Daoy (cell line): ENCODE measurements at regions not wholly inside any gene's neighbourhood (a gene's known extent, or its start where the extent isn't known, plus 50 kb on each side); places are given as distances from the start of the nearest gene placed in this dataset.
A peak's percentile ranks its signal among the peaks of the same experiment; 100 is the strongest.

Experiments
- DNase-seq: peaks from one replicate; pipeline ENCODE4 v3.0.0-alpha.2; 2015; ENCODE audit warnings: low read depth

DNA sequence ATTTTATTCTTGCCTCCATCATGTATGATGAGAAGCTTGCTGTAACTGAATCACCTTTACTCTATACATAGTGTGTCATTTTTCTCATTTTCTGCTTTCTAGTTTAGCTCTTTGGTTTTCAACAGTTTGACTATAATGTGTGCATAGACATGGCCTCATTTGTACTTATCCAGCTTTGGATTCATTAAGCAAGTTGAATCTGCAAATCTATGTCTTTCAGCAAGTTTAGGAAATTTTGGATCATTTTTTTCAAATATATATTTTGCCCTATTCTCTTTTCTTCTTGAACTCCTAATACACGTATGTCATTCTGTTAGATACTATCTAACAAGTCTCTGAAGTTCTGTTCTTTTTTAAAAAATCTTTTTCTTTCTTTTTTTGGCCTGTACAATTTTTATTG lies 57.8 kb downstream of the PRLHR start:
- no peak for DNase-seq

GRCh38 chr10:118534136-118534535 lies 61.3 kb downstream of the PRLHR start:
- DNase-seq, result no peak

- DNase-seq, result peak; percentile 43
Measured at GRCh38 chr10:118531105-118531852, 64.2 kb downstream of the PRLHR start.

- no peak for DNase-seq
Measured at GRCh38 chr10:118528426-118528825, 67.0 kb downstream of the PRLHR start.

- no peak for DNase-seq
Measured at GRCh38 chr10:118523775-118524174, 71.7 kb downstream of the PRLHR start.

DNA sequence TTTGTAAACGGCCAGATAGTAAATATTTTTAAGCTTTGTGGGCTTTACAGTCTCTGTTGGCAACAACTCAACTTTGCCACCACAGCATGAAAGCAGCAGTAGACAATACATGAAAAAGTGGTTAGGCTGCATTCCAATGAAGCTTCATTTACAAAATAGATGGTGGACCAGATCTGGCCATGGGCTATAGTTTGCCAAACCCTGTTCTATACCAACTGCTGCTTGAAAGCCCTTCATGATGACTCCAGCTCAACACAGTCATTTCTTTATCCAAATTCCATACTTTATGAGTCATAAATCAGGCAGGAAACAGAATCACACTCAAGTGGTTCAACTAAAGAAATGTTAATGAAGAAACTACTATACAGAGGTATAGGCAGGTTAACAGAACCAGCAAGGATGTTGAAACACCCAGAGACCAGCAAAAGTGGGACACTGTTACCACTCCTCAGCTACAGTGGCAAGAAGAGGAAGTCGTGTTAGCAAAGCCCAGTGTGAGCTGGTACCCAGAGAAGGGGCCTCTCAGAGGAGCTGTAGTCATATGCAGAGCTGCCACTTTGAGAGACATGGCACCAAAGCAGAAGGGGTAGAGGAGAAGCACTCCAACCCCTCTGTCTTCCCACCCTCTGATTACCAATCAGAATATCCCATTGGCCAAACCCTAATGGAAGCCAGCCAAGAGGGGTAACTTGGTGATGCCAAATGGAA lies 72.5 kb downstream of the PRLHR start:
- peak; percentile 33 for DNase-seq

DNA sequence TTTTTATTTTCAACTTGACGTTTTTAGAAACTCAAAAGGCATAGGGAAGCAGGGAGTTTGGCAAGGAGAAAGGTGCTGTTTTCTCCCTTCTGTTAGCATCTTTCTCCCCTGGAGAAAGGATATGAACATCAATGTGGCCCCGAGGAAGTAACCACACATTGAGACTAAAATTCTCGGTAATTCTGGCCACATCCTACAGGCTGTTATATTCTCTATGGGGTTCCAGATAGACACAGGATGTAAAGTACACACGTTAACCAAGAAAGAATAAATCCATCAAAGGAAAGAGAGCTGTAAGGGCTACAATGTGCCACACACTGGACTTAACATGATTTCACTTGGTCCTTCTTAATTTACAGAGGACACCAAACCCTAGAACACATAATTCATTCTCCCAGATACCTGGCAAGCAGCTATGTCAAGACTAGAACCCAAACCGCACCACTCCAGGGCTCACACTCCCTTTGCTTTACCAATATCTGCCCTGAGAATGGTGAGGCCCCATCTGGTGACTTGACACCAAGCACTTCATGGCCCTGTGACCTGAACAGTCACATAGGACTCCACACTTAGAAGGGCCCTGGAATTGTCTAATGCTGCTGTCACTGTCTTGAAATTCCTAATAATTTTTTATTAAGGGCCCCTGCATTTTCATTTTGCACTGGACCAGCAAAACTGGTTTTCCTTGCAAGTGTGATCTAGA lies 73.9 kb downstream of the PRLHR start:
- no peak for DNase-seq

- no peak for DNase-seq
Measured at GRCh38 chr10:118520116-118520742, 75.2 kb downstream of the PRLHR start.

GRCh38 chr10:118518095-118518494 lies 77.4 kb downstream of the PRLHR start:
- no peak for DNase-seq

DNA sequence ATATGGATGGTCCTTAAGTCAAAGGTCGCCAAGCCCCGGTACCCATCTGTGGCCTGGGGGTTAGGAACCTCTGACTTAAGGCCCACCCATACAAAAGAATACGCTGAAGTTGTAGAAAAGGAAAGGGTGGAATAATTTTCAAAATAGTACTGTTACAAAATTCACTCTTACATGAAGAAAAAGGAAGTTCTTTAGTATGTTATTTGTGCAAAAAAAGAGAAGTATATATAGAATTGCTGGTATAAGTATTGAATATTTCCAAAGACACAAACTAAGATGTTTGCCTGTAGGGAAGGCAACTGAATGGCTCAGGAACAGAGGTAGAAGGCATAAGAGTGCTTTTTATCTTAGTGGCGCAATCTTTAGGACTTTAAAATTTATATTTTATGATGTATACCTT lies 78.7 kb downstream of the PRLHR start:
- no peak for DNase-seq

DNA sequence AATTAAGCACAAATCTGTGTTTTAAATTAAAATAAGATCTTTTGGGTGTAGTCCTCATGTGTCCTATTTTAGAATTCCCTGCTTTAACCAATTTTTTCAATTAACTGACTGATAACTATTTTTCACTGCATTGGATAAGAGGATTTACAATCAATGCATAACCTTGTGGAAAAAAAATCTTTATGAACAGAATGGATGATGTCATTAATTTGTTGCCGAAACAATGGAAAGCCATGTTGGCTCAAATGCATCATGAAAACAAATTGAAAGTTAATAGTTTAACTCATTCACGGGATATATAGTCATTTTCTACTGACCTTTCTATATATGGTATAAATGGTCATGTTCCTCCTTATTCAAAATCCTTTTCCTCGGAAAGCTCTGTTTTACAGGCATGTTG lies 82.3 kb downstream of the PRLHR start:
- no peak for DNase-seq

- DNase-seq, result no peak
Measured at GRCh38 chr10:118511711-118512110, 83.7 kb downstream of the PRLHR start.

DNA sequence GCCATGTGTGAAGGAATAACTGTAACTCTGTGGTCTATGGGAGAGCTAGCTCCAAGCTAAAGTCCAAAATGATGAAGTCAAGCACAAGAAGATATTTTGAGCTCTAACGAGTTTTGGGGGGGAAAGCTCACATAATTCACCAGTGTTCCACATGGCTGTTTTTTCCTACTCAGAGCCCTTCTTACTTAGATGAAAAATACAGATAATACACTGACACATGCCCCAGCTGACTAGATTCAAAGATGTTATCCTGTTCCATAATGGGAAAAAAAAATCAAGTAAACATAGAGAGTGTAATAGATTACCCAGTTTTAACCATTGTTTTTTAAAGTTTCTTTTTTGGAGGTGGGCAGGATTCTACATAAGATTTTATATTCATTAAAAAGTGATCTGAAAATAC lies 86.6 kb downstream of the PRLHR start:
- no peak for DNase-seq

GRCh38 chr10:118508355-118508754 lies 87.1 kb downstream of the PRLHR start:
- DNase-seq, result no peak

- DNase-seq, result no peak
Measured at GRCh38 chr10:118506671-118507590, 88.5 kb downstream of the PRLHR start.

DNA sequence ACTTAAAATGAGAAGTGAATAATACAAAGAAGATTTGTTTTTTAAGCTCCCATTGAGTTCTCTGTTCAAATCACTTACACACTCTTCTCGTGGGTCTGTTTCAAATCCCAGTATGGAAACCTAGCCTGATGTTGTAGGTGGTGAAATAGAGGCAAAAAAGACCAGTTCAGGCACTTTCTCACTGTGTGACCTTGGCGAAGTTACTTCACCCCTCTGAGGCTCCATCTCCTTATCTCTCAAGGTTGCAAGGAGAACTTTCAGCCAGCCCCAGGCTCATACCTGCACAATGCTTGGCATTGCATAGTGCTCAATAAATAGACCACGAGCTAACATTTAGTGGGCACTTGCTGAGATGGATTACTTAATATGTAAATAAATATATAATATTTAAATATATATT lies 90.1 kb downstream of the PRLHR start:
- DNase-seq, result no peak

DNA sequence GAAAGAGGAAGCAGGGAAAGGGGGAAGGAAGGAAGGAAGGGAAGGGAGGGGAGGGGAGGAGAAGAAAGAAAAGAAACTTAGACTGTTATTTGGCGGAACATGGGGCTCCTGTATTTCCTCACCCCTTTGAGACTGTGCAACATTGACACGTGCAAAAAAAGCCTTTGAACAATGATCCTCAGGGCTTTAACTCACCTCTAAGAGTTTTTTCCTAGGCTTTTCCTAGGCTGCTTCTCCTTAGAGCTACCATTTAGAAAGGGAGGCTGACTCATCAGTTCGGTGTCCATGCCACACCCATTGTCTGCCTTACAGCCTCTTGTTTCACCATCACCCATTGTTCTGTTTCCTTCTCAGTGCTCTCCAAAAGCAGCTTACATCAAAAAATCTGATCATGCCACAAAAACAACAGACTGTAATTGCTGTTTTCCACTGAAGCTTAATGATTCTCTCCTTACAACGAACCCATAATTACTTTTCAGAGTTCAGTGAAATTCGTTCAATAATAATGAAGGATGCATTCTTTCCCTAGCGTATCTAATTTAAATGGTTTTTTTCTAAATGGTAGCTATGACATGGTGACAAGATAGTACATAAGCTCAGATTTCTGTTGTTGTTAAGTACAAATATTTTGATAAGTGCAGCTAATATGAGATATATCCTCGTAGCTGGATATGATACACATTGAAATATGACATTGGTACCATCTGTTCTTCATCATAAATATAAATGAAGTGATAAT lies 90.8 kb downstream of the PRLHR start:
- peak; percentile 67 for DNase-seq

DNA sequence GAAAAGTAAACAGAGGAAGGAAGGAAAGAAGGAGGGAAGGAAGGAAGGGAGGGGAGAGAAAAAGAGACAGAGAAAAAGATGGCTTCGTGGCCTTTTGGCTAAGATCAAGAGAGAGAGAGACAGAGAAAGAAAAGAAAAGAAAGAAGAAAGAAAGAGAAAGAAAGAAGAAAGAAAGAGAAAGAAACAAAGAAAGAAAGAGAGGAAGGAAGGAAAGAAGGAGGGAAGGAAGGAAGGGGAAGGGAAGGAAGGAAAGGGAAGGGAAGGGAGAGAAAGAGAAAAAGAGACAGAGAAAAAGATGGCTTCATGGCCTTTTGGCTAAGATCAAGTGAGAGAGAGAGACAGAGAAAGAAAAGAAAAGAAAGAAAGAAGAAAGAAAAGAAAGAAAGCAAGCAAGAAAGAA lies 91.4 kb downstream of the PRLHR start:
- no peak for DNase-seq

GRCh38 chr10:118503192-118503591 lies 92.3 kb downstream of the PRLHR start:
- no peak for DNase-seq

DNA sequence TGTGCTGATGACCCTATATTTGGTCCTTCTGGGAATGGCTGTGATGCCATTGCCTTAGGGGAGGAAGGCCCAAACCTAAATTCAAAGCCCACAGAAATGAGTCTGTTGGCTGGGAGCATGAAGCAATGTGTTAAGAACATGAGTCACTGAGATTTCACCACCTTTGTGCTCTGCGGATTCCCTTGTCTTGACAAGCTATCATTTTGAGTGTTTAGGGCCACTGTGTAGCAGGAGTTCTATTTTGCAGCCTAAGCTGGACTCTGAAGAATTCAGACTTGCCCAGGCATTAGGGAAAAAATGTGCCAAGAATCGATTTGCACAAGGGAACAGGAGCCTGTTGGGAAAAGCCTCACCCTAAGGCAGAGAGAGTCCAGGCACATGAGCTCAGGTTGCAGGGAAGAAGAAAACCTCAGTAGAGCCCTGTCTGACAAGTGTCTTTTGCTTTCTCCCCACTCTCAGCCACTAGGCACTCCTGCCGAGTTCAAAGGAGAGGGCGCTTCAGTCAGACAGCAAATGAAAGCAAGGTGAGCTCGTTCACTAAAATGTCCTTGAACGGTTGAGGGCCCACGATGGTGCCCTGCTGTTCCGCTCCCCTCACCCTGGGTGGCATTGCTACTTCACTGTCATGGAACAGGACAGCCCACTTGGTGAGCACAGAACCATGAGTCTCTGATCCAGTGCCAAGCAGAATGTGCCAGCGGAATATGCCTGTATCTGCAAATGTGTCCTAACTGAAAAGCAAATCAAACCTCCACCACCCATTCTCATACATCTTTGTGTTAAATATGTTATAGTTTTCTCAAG lies 93.6 kb downstream of the PRLHR start:
- DNase-seq, result peak; percentile 50
